HCT116 (cell line): ENCODE measurements at regions not wholly inside any gene's neighbourhood (a gene's known extent, or its start where the extent isn't known, plus 50 kb on each side); places are given as distances from the start of the nearest gene placed in this dataset.

Experiments
- ATAC-seq: fragments of 200-7000 bp; cut with Tn5 transposase; 2 replicates; pipeline ENCODE4 v1.9.1; 2020; ENCODE audit warnings: mild to moderate bottlenecking, moderate library complexity
- BruUV-seq: library from RNA; stranded (reverse); fragments of 400-500 nt; replicated peaks from 2 replicates; lab custom pipeline; 2021; lab: Mats Ljungman, UMichigan
- CTCF ChIA-PET: fragments of 300-600 bp; sonication (Branson Sonifier 250); formaldehyde crosslinking; loops from one replicate; lab custom pipeline; 2021; ENCODE audit warnings: antibody characterized with exemption; lab: Charles Lee
- POLR2A ChIA-PET: fragments of 300-600, 350-600 bp; sonication (Branson Sonifier 250); formaldehyde crosslinking; loops from one replicate; lab custom pipeline; 2021; ENCODE audit warnings: antibody characterized with exemption; lab: Charles Lee
- RAD21 ChIA-PET, 2 experiments: fragments of 300-600 bp; sonication (Branson Sonifier 250); formaldehyde crosslinking; loops; one replicate each; lab custom pipeline; 2023; ENCODE audit warnings: low total read pairs in 2 of 2; ENCODE audit not compliant: uncharacterized antibody in 2 of 2, unreplicated experiment in 2 of 2, low non-redundant PET in 1 of 2; lab: Charles Lee
- DNase-seq: peaks from one replicate; pipeline ENCODE4 v3.0.0-alpha.2; 2010; ENCODE audit warnings: low read depth, low spot score
- H2AFZ ChIP-seq: fragments of 200-600 bp; shearing (Covaris generic), sonication (generic); 2 replicates; pipeline ENCODE4 v1.6.1; 2017; ENCODE audit warnings: low read depth, mixed run types, mixed read lengths, antibody characterized with exemption, low read length; ENCODE audit not compliant: poor library complexity, severe bottlenecking
- H3K27ac ChIP-seq: 2 replicates; pipeline ENCODE4 v1.5.1; 2012; ENCODE audit warnings: low read depth, low read length
- H3K27me3 ChIP-seq: fragments of 200-600 bp; sonication (generic); 2 replicates; pipeline ENCODE4 v1.6.1; 2016; ENCODE audit warnings: mixed run types, low read length, mixed read lengths; ENCODE audit not compliant: insufficient read depth
- H3K36me3 ChIP-seq, 2 experiments: fragments of 200-500 bp in 1 of 2; fragments of 200-600 bp in 1 of 2; sonication (Bioruptor generic) in 1 of 2; sonication (generic) in 1 of 2; 2 replicates each; pipeline versions ENCODE4 v1.5.1 to v1.6.1; 2014 to 2016; ENCODE audit warnings: low read length in 2 of 2, inconsistent platforms in 1 of 2, mixed read lengths in 1 of 2, mixed run types in 1 of 2; ENCODE audit not compliant: insufficient read depth in 2 of 2, control insufficient read depth in 1 of 2
- H3K4me1 ChIP-seq, 2 experiments: fragments of 200-600 bp in 1 of 2; sonication (generic) in 1 of 2; 2 replicates each; pipeline versions ENCODE4 v1.5.1 to v1.6.1; 2012 to 2017; ENCODE audit warnings: low read length in 2 of 2, inconsistent platforms in 1 of 2, mild to moderate bottlenecking in 1 of 2, mixed read lengths in 1 of 2, mixed run types in 1 of 2, moderate library complexity in 1 of 2; ENCODE audit not compliant: insufficient read depth in 2 of 2, control insufficient read depth in 1 of 2
- H3K4me2 ChIP-seq: fragments of 200-600 bp; sonication (generic); 2 replicates; pipeline ENCODE4 v1.6.1; 2017; ENCODE audit warnings: mixed run types, low read length, mixed read lengths
- H3K4me3 ChIP-seq, 2 experiments: fragments of 200-600 bp in 1 of 2; sonication (generic) in 1 of 2; replicated peaks in 1 of 2; 2 replicates each; pipeline ENCODE4 v1.5.1; 2011 to 2016; ENCODE audit warnings: low read length in 2 of 2, control low read depth in 1 of 2, low read depth in 1 of 2, mild to moderate bottlenecking in 1 of 2, mixed read lengths in 1 of 2, mixed run types in 1 of 2
- H3K79me2 ChIP-seq: fragments of 200-600 bp; sonication (generic); 2 replicates; pipeline ENCODE4 v1.6.1; 2017; ENCODE audit warnings: mild to moderate bottlenecking, mixed run types, low read length, moderate library complexity, mixed read lengths; ENCODE audit not compliant: insufficient read depth
- H3K9ac ChIP-seq: fragments of 200-600 bp; sonication (generic); 2 replicates; pipeline ENCODE4 v1.6.1; 2016; ENCODE audit warnings: low read length, mixed read lengths
- H3K9me2 ChIP-seq: fragments of 200-600 bp; sonication (generic), shearing (Covaris generic); 2 replicates; pipeline ENCODE4 v1.6.1; 2017; ENCODE audit warnings: mixed run types, mild to moderate bottlenecking, moderate library complexity; ENCODE audit not compliant: insufficient read depth
- H3K9me3 ChIP-seq, 2 experiments: fragments of 200-500 bp in 1 of 2; fragments of 200-600 bp in 1 of 2; sonication (Bioruptor generic) in 1 of 2; sonication (generic) in 1 of 2; 2 replicates each; pipeline ENCODE4 v1.6.1; 2014 to 2017; ENCODE audit warnings: low read length in 2 of 2, mixed read lengths in 2 of 2, inconsistent platforms in 1 of 2, low read depth in 1 of 2, mild to moderate bottlenecking in 1 of 2, mixed run types in 1 of 2, moderate library complexity in 1 of 2; ENCODE audit not compliant: control insufficient read depth in 1 of 2, insufficient read depth in 1 of 2
- H4K20me1 ChIP-seq: fragments of 200-600 bp; sonication (generic), shearing (Covaris generic); 2 replicates; pipeline ENCODE4 v1.6.1; 2017; ENCODE audit warnings: mixed run types, mild to moderate bottlenecking, moderate library complexity; ENCODE audit not compliant: insufficient read depth
- ATF3 ChIP-seq: IDR thresholded peaks from 2 replicates; pipeline ENCODE4 v1.6.1; 2012
- CBX3 ChIP-seq: IDR thresholded peaks from 2 replicates; pipeline ENCODE4 v1.6.1; 2012; ENCODE audit warnings: low read depth
- CEBPB ChIP-seq: IDR thresholded peaks from 2 replicates; pipeline ENCODE4 v1.6.1; 2012; ENCODE audit warnings: low read depth
- EGR1 ChIP-seq: IDR thresholded peaks from 2 replicates; pipeline ENCODE4 v1.6.1; 2012; ENCODE audit warnings: low read depth
- EZH2 ChIP-seq: fragments of 200-600 bp; sonication (generic); IDR thresholded peaks from 2 replicates; pipeline ENCODE4 v1.6.1; 2017; ENCODE audit warnings: antibody characterized with exemption, mixed run types
- FOSL1 ChIP-seq: IDR thresholded peaks from 2 replicates; pipeline ENCODE4 v1.6.1; 2012; ENCODE audit warnings: low read depth
- JUND ChIP-seq: IDR thresholded peaks from 2 replicates; pipeline ENCODE4 v1.6.1; 2012
- POLR2A ChIP-seq: IDR thresholded peaks from 2 replicates; pipeline ENCODE4 v1.7.0; 2011; ENCODE audit warnings: borderline replicate concordance; ENCODE audit not compliant: insufficient read depth, insufficient read length; ENCODE audit errors: extremely low read depth
- POLR2AphosphoS5 ChIP-seq: IDR thresholded peaks from 2 replicates; pipeline ENCODE4 v1.6.1; 2011; ENCODE audit warnings: mild to moderate bottlenecking, low read depth, low read length, moderate library complexity
- RAD21 ChIP-seq: IDR thresholded peaks from 2 replicates; pipeline ENCODE4 v1.6.1; 2012; ENCODE audit warnings: low read depth, mild to moderate bottlenecking
- SP1 ChIP-seq: IDR thresholded peaks from 2 replicates; pipeline ENCODE4 v1.6.1; 2012; ENCODE audit warnings: low read depth
- SRF ChIP-seq: IDR thresholded peaks from 2 replicates; pipeline ENCODE4 v1.6.1; 2012; ENCODE audit warnings: low read depth
- TCF7L2 ChIP-seq: IDR thresholded peaks from 2 replicates; pipeline ENCODE4 v1.7.0; 2011; ENCODE audit warnings: borderline replicate concordance, inconsistent platforms; ENCODE audit not compliant: insufficient read depth, insufficient read length; ENCODE audit errors: extremely low read depth
- ZBTB33 ChIP-seq: IDR thresholded peaks from 2 replicates; pipeline ENCODE4 v1.6.1; 2011; ENCODE audit warnings: mild to moderate bottlenecking, low read length, moderate library complexity; ENCODE audit not compliant: insufficient replicate concordance; ENCODE audit errors: extremely low read depth
- ZFX ChIP-seq: fragments of 450-650 bp; IDR thresholded peaks from 2 replicates; pipeline ENCODE4 v1.6.1; 2017
- ZNF274 ChIP-seq: fragments of 200-500 bp; sonication (Bioruptor generic); IDR thresholded peaks from 2 replicates; pipeline ENCODE4 v1.6.1; 2014; ENCODE audit warnings: mild to moderate bottlenecking, low read depth, low read length, inconsistent platforms
- intact Hi-C: fragments of 100-400 bp; cut with micrococcal nuclease; formaldehyde crosslinking; loops from 2 replicates; pipeline ENCODE4 v1.10.0; 2022
- TF ChIP-seq, protein P1 (sequence below), 3 experiments: fragments of 200-600 bp in 1 of 3; sonication (generic) in 1 of 3; IDR thresholded peaks in 2 of 3; conservative IDR thresholded peaks in 1 of 3; 2 replicates each; pipeline ENCODE4 v1.5.1; 2012 to 2017; ENCODE audit warnings: low read depth in 2 of 3, low read length in 2 of 3, antibody characterized with exemption in 1 of 3, borderline replicate concordance in 1 of 3, control low read depth in 1 of 3, mild to moderate bottlenecking in 1 of 3, mixed read lengths in 1 of 3, mixed run types in 1 of 3, moderate library complexity in 1 of 3; ENCODE audit not compliant: insufficient read depth in 1 of 3
- TF ChIP-seq, protein P2 (sequence below): IDR thresholded peaks from 2 replicates; pipeline ENCODE4 v1.6.1; 2012
- TF ChIP-seq, protein P3 (sequence below): IDR thresholded peaks from 2 replicates; pipeline ENCODE4 v1.6.1; 2012; ENCODE audit warnings: low read depth

DNA sequence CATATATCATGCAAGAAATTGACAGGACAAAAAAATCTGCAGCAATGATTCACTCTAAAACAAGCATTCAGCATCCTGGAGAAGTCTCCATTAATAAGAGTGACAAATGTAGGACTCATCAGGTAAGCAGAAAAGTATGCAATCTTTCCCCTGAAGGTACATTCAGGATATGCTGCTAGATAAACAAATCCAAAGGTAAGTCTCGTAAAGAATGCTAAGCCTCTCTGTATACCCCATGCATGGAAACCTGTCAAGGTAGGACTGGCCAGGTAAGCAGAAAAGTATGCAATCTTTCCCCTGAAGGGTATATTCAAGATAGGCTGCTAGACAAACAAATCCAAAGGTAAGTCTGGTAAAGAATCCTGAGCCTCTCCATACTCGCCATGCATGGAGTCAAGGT lies 869.9 kb upstream of the AMELY start:
- no peak for DNase-seq
- Histone ChIP-seq H3K9me3 (no peaks in the 10 kb centered on the region), H3K4me2 (no peak overlapping the region), H3K27ac (no peak overlapping the region), H3K36me3 (no peaks in the 10 kb centered on the region), H3K4me1 (no peaks in the 10 kb centered on the region), H2AFZ (no peak overlapping the region), H3K27me3 (no peaks in the 10 kb centered on the region), H3K9ac (no peak overlapping the region), H3K4me3 (no peak overlapping the region), H3K79me2 (no peaks in the 10 kb centered on the region), H3K9me2 (no peaks in the 10 kb centered on the region), H4K20me1 (no peaks in the 10 kb centered on the region)
- CTCF ChIA-PET: no interaction called here
- no peak for ATAC-seq
- TF ChIP-seq TCF7L2: no peak
- no peak for TF ChIP-seq POLR2A
- TF ChIP-seq, protein P1, sequence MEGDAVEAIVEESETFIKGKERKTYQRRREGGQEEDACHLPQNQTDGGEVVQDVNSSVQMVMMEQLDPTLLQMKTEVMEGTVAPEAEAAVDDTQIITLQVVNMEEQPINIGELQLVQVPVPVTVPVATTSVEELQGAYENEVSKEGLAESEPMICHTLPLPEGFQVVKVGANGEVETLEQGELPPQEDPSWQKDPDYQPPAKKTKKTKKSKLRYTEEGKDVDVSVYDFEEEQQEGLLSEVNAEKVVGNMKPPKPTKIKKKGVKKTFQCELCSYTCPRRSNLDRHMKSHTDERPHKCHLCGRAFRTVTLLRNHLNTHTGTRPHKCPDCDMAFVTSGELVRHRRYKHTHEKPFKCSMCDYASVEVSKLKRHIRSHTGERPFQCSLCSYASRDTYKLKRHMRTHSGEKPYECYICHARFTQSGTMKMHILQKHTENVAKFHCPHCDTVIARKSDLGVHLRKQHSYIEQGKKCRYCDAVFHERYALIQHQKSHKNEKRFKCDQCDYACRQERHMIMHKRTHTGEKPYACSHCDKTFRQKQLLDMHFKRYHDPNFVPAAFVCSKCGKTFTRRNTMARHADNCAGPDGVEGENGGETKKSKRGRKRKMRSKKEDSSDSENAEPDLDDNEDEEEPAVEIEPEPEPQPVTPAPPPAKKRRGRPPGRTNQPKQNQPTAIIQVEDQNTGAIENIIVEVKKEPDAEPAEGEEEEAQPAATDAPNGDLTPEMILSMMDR (IDR thresholded peaks at IDR 0.05 in 2 of 3, conservative IDR thresholded peaks at IDR 0.05 in 1 of 3; ENCODE audit: borderline replicate concordance in 1 of 3, insufficient read depth in 1 of 3, low read depth in 2 of 3, low read length in 2 of 3): no peak
- TF ChIP-seq, protein P2, sequence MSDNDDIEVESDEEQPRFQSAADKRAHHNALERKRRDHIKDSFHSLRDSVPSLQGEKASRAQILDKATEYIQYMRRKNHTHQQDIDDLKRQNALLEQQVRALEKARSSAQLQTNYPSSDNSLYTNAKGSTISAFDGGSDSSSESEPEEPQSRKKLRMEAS: no peak
- TF ChIP-seq SP1: no peak
- TF ChIP-seq CEBPB: no peak
- no peak for TF ChIP-seq SRF
- no peak for TF ChIP-seq POLR2AphosphoS5
- TF ChIP-seq RAD21: no peak
- TF ChIP-seq ZBTB33: no peak
- no peak for TF ChIP-seq ZNF274
- no peak for TF ChIP-seq JUND
- TF ChIP-seq ATF3: no peak
- TF ChIP-seq EZH2: no peak
- no peak for TF ChIP-seq CBX3
- TF ChIP-seq, protein P3, sequence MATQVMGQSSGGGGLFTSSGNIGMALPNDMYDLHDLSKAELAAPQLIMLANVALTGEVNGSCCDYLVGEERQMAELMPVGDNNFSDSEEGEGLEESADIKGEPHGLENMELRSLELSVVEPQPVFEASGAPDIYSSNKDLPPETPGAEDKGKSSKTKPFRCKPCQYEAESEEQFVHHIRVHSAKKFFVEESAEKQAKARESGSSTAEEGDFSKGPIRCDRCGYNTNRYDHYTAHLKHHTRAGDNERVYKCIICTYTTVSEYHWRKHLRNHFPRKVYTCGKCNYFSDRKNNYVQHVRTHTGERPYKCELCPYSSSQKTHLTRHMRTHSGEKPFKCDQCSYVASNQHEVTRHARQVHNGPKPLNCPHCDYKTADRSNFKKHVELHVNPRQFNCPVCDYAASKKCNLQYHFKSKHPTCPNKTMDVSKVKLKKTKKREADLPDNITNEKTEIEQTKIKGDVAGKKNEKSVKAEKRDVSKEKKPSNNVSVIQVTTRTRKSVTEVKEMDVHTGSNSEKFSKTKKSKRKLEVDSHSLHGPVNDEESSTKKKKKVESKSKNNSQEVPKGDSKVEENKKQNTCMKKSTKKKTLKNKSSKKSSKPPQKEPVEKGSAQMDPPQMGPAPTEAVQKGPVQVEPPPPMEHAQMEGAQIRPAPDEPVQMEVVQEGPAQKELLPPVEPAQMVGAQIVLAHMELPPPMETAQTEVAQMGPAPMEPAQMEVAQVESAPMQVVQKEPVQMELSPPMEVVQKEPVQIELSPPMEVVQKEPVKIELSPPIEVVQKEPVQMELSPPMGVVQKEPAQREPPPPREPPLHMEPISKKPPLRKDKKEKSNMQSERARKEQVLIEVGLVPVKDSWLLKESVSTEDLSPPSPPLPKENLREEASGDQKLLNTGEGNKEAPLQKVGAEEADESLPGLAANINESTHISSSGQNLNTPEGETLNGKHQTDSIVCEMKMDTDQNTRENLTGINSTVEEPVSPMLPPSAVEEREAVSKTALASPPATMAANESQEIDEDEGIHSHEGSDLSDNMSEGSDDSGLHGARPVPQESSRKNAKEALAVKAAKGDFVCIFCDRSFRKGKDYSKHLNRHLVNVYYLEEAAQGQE: no peak
- no peak for TF ChIP-seq FOSL1
- TF ChIP-seq ZFX: no peak
- TF ChIP-seq EGR1: no peak
- RAD21 ChIA-PET: no interaction called here
- no TSS peak for BruUV-seq
- intact Hi-C loops: no loop called here
- POLR2A ChIA-PET: no interaction called here
